ENCODE measurements at regions not wholly inside any gene's neighbourhood (a gene's known extent, or its start where the extent isn't known, plus 50 kb on each side); places are given as distances from the start of the nearest gene placed in this dataset.

GRCh38 chr11:44361813-44362212, 51.9 kb upstream of the ALX4 start:
- TF ChIP-seq CTCF (IDR thresholded peaks at IDR 0.05; ENCODE audit: control insufficient read depth, extremely low read depth, insufficient read depth) = no peak
- no peak for DNase-seq (ENCODE audit: low read depth)
- no peak overlapping the region for H3K4me3 ChIP-seq (ENCODE audit: low read depth, low read length)

- H3K4me3 ChIP-seq (ENCODE audit: low read depth, low read length) = no peak overlapping the region
- no peak for TF ChIP-seq CTCF (IDR thresholded peaks at IDR 0.05; ENCODE audit: control insufficient read depth, extremely low read depth, insufficient read depth)
- no peak for DNase-seq (ENCODE audit: low read depth)
Measured at GRCh38 chr11:44363116-44363515, 53.2 kb upstream of the ALX4 start.

- no peak for DNase-seq (ENCODE audit: low read depth)
- no peak for TF ChIP-seq CTCF (IDR thresholded peaks at IDR 0.05; ENCODE audit: control insufficient read depth, extremely low read depth, insufficient read depth)
- H3K4me3 ChIP-seq (ENCODE audit: low read depth, low read length) = no peak overlapping the region
Measured at GRCh38 chr11:44364596-44364995, 54.7 kb upstream of the ALX4 start.

GRCh38 chr11:44365616-44366015, 55.7 kb upstream of the ALX4 start:
- no peak for TF ChIP-seq CTCF (IDR thresholded peaks at IDR 0.05; ENCODE audit: control insufficient read depth, extremely low read depth, insufficient read depth)
- no peak overlapping the region for H3K4me3 ChIP-seq (ENCODE audit: low read depth, low read length)
- DNase-seq (ENCODE audit: low read depth) = no peak

- DNase-seq (ENCODE audit: low read depth) = no peak
- no peak overlapping the region for H3K4me3 ChIP-seq (ENCODE audit: low read depth, low read length)
- no peak for TF ChIP-seq CTCF (IDR thresholded peaks at IDR 0.05; ENCODE audit: control insufficient read depth, extremely low read depth, insufficient read depth)
Measured at GRCh38 chr11:44366026-44366425, 56.1 kb upstream of the ALX4 start.

- DNase-seq (ENCODE audit: low read depth) = no peak
- TF ChIP-seq CTCF (IDR thresholded peaks at IDR 0.05; ENCODE audit: control insufficient read depth, extremely low read depth, insufficient read depth) = no peak
- no peak overlapping the region for H3K4me3 ChIP-seq (ENCODE audit: low read depth, low read length)
Measured at GRCh38 chr11:44366741-44367140, 56.8 kb upstream of the ALX4 start.

- no peak for TF ChIP-seq CTCF (IDR thresholded peaks at IDR 0.05; ENCODE audit: control insufficient read depth, extremely low read depth, insufficient read depth)
- no peak for DNase-seq (ENCODE audit: low read depth)
- no peak overlapping the region for H3K4me3 ChIP-seq (ENCODE audit: low read depth, low read length)
Measured at GRCh38 chr11:44367452-44367851, 57.5 kb upstream of the ALX4 start.

All from LNCaP clone FGC (cell line).